Middle frontal gyrus (tissue), 1 donor: ENCODE measurements at regions not wholly inside any gene's neighbourhood (a gene's known extent, or its start where the extent isn't known, plus 50 kb on each side); places are given as distances from the start of the nearest gene placed in this dataset.

Experiments used
- DNase-seq: peaks from one replicate; pipeline ENCODE4 v3.0.0-alpha.2; 2015; ENCODE audit warnings: low spot score; ENCODE audit errors: extremely low spot score

GRCh38 chr5:125275725-125276090 lies 529.3 kb upstream of the ZNF608 start:
- no peak for DNase-seq

DNA sequence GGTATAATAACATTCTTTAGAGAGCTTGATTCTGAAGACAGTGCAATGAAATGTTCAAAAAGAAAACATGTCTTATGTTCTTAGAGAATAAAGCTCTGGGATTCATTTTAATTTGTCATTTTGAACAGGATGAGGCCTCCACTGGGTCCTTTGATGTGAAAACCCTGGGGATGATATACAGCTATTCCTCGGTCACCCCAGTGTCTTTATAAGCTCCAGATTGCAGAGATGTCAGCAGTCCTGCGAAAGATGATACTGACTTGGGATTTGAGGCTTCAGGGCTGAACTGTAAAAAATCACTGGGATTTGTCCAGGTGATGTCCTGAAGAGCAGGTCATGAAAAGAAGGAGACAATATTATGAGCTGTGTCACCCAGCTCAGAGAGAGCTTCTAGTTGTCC lies 529.7 kb upstream of the ZNF608 start:
- DNase-seq, result no peak

GRCh38 chr5:125277494-125278154 lies 531.2 kb upstream of the ZNF608 start:
- DNase-seq, result peak; percentile 12

GRCh38 chr5:125278711-125279110 lies 532.3 kb upstream of the ZNF608 start:
- no peak for DNase-seq

GRCh38 chr5:125281667-125282066 lies 535.2 kb upstream of the ZNF608 start:
- no peak for DNase-seq

GRCh38 chr5:125283372-125283771 lies 536.9 kb upstream of the ZNF608 start:
- no peak for DNase-seq

DNA sequence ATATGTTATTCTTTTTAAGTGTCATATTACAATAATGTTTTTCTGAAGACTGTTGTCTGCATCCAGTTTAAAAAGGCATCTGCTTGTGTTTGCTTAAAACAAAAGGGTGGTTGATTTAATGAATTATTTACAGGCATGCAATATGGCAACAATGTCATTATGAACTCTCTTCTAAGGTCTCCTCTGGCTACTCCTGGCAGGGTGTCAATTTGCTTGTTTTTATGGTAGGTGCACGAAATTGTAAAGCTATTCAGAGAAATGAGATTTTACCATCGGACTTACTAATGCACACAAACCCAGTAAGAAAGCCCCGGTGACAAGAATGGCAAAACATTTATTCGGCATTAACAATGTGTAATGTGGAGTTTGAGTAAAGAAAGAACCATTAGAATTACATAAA lies 539.8 kb upstream of the ZNF608 start:
- no peak for DNase-seq

GRCh38 chr5:125289606-125290005 lies 543.2 kb upstream of the ZNF608 start:
- no peak for DNase-seq

- no peak for DNase-seq
Observed at GRCh38 chr5:125290935-125291334, 544.5 kb upstream of the ZNF608 start.

GRCh38 chr5:125291447-125291846 lies 545.0 kb upstream of the ZNF608 start:
- DNase-seq, result no peak

- no peak for DNase-seq
Observed at GRCh38 chr5:125293223-125293622, 546.8 kb upstream of the ZNF608 start.

GRCh38 chr5:125293726-125294125 lies 547.3 kb upstream of the ZNF608 start:
- no peak for DNase-seq

DNA sequence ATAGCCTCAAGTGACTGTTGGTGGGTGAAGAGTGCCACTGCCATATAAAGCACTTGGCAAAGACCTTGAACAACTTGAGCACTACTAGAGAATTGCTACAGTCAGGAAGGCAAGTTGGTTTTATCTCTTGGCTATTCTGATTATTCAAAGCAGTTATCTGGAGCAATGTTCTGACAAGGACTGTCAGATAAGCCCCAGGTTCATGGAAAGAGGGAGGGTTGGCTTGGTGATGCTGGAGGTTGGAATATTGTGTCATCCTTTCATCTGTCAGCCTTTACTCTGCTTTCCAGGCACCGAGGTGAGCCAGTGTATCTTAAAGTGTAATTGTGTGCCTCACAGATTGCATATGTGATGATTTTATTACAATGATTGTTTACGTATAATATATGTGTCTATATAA lies 548.4 kb upstream of the ZNF608 start:
- no peak for DNase-seq

DNA sequence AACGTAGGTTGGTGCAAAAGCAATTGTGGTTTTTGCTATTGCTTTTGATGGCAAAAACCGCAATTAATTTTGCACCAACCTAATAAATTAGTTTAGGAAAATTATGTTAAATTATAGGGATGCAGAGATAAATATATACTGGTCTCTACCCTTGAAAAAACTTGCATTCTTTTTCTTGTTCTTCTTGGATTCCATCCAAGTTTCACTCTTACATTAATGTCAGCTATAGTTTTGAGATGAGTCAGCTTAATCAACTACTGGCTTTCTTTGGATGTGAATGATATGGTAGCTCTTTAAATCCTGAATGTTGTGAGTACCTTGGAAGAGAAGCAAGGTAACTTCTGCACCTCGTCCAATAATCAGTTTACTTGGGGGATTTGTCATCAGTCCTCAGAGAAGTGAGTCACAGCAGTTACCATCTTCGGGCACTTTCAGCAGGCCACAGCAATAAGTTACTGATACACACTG lies 549.0 kb upstream of the ZNF608 start:
- no peak for DNase-seq

DNA sequence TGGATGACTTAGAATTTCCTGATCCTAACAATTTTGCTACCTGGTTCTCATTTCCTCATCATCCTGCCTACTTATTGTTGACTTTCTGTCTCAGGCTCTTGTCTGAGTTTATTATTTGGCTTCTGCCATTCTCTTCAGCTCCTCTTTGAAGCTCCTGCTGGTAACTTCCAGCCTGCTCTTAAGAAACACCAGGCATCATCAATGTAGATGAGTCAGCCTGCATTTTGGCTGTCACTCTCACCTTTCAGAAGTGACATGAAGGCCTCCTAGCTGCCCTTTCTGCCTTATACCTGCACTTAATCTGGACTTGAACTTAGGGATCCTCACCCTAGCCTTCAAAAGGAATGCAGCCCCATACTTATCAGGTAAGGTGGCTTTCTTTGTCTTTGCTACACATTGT lies 551.8 kb upstream of the ZNF608 start:
- DNase-seq, result no peak

GRCh38 chr5:125298746-125299379 lies 552.4 kb upstream of the ZNF608 start:
- DNase-seq, result no peak

GRCh38 chr5:125301711-125302110 lies 555.3 kb upstream of the ZNF608 start:
- DNase-seq, result no peak

DNA sequence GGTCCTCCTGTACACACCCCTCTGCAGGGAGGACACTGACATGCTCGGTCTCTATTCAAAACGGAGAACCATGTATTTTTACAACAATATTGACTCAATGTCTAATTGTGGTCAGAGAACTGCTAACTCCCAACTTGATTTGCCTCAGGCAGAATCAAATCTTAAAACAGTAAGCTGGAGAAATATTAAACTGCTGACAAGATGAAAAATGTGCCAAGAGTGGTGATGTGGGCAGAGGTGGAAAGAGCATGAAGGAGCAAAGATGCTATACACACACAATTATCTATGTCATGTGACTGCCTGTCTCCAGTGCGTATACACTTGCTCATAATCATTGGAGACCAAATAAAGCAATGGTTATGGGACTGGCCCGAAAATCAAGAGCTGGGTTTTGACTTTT lies 556.1 kb upstream of the ZNF608 start:
- no peak for DNase-seq

GRCh38 chr5:125306741-125307140 lies 560.3 kb upstream of the ZNF608 start:
- no peak for DNase-seq

DNA sequence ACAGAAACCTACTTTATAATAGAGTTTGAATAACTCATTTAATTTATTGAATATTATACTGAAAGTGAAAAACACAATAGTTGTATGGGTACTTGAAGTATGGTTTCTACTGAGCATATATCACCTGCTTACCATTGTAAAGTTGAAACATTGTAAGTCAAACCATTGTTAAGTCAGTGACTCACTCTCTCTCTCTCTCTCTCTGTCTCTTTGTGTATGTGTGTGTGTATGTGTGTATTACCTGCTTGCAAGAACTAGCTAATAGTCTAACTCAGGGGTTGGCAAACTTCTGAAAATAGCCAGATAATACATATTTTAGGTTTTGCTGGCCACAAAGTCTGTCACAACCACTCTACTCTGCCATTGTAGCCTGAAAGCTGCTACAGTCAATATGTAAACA lies 564.3 kb upstream of the ZNF608 start:
- no peak for DNase-seq

DNA sequence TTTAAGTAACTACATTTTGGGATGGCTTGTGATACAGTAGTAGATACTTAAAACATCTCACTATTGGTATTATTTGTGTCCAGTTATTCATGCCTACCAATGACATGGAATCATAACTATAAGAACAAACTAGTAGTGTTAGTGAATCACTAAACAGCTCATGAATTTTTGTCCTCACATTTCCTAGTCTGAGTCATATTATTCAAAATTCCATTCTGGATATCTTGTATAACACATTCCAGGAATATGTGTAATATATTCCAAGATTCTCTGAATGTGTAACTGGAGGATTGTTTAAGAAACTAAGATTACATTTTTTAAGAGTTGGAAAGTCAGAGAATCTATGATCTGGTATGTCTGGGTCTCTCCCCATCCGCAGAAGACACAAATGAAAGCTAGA lies 565.3 kb upstream of the ZNF608 start:
- DNase-seq, result no peak

- DNase-seq, result no peak
Observed at GRCh38 chr5:125313555-125313954, 567.1 kb upstream of the ZNF608 start.

DNA sequence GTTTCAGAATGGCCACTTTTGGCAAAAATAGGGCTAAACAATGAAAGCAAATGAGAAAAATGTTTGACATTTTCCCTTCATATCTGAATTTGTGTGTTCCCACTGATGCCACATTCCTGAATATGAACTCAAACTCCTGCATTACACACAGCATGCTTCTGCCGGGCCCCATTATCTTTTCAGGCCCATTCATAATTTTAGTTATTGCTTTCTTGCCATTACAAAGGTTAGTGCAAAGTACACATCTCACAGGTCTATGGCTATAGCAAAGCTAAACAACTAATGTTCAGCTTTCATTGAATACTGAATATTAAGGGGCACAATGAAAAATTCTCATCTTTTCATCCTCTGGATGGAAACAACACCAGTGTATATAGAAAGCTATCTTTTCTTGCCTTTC lies 568.9 kb upstream of the ZNF608 start:
- DNase-seq, result no peak
